ENCODE measurements at regions not wholly inside any gene's neighbourhood (a gene's known extent, or its start where the extent isn't known, plus 50 kb on each side); places are given as distances from the start of the nearest gene placed in this dataset.

GRCh38 chr5:17895288-17896033 is 261.2 kb downstream of the TAF11L14 start:
- H3K9me3 ChIP-seq (ENCODE audit: control insufficient read depth, insufficient read depth, low read depth, low read length): no peaks in the 10 kb centered on the region
- no peak overlapping the region for H3K4me2 ChIP-seq (ENCODE audit: extremely low read depth, insufficient read depth, low read length)
- H3K27ac ChIP-seq (ENCODE audit: insufficient read depth, low read length): no peak overlapping the region
- H3K4me1 ChIP-seq (ENCODE audit: control insufficient read depth, extremely low read depth, insufficient read depth, low read length): no peaks in the 10 kb centered on the region
- no peaks in the 10 kb centered on the region for H3K27me3 ChIP-seq (ENCODE audit: control insufficient read depth, insufficient read depth, low read length)
- H3K36me3 ChIP-seq (ENCODE audit: control insufficient read depth, insufficient read depth, low read length): no peaks in the 10 kb centered on the region
- no peaks in the 10 kb centered on the region for H3K79me2 ChIP-seq (ENCODE audit: control insufficient read depth, insufficient read depth, low read length)
- TF ChIP-seq EZH2 (IDR thresholded peaks at IDR 0.05; ENCODE audit: low read length, missing control alignments) (no peak), CTCF (conservative IDR thresholded peaks at IDR 0.05 in 1 of 2, IDR thresholded peaks at IDR 0.05 in 1 of 2; ENCODE audit: low read depth in 1 of 2, low read length in 2 of 2) (no peak)
- peak in 1 of 2 donors; percentile 20 for DNase-seq (ENCODE audit: low read depth in 2 of 2)
- no peak overlapping the region for H2AFZ ChIP-seq (ENCODE audit: low read length)
- no peak overlapping the region for H3K4me3 ChIP-seq (replicated peaks in 1 of 4; ENCODE audit: control extremely low read depth in 1 of 4, insufficient read depth in 1 of 4, low read depth in 3 of 4, low read length in 4 of 4)
- H4K20me1 ChIP-seq (ENCODE audit: control insufficient read depth, extremely low read depth, insufficient read depth, low read length): no peaks in the 10 kb centered on the region
- no peak overlapping the region for H3K9ac ChIP-seq (ENCODE audit: insufficient read depth, low read length)

GRCh38 chr5:17896605-17897004 is 262.3 kb downstream of the TAF11L14 start:
- Histone ChIP-seq H3K4me1 (ENCODE audit: control insufficient read depth, extremely low read depth, insufficient read depth, low read length) (no peaks in the 10 kb centered on the region), H3K4me3 (replicated peaks in 1 of 4; ENCODE audit: control extremely low read depth in 1 of 4, insufficient read depth in 1 of 4, low read depth in 3 of 4, low read length in 4 of 4) (no peak overlapping the region), H3K4me2 (ENCODE audit: extremely low read depth, insufficient read depth, low read length) (no peak overlapping the region), H3K9ac (ENCODE audit: insufficient read depth, low read length) (no peak overlapping the region), H3K27ac (ENCODE audit: insufficient read depth, low read length) (no peak overlapping the region), H3K27me3 (ENCODE audit: control insufficient read depth, insufficient read depth, low read length) (no peaks in the 10 kb centered on the region), H2AFZ (ENCODE audit: low read length) (no peak overlapping the region), H4K20me1 (ENCODE audit: control insufficient read depth, extremely low read depth, insufficient read depth, low read length) (no peaks in the 10 kb centered on the region), H3K79me2 (ENCODE audit: control insufficient read depth, insufficient read depth, low read length) (no peaks in the 10 kb centered on the region), H3K36me3 (ENCODE audit: control insufficient read depth, insufficient read depth, low read length) (no peaks in the 10 kb centered on the region), H3K9me3 (ENCODE audit: control insufficient read depth, insufficient read depth, low read depth, low read length) (no peaks in the 10 kb centered on the region)
- DNase-seq (ENCODE audit: low read depth in 2 of 2): peak; percentile 4 to 46
- TF ChIP-seq EZH2 (IDR thresholded peaks at IDR 0.05; ENCODE audit: low read length, missing control alignments): no peak
- TF ChIP-seq CTCF (conservative IDR thresholded peaks at IDR 0.05 in 1 of 2, IDR thresholded peaks at IDR 0.05 in 1 of 2; ENCODE audit: low read depth in 1 of 2, low read length in 2 of 2): no peak

- no peak for DNase-seq (ENCODE audit: low read depth in 2 of 2)
- Histone ChIP-seq H2AFZ (ENCODE audit: low read length) (no peak overlapping the region), H3K9ac (ENCODE audit: insufficient read depth, low read length) (no peak overlapping the region), H3K4me3 (replicated peaks in 1 of 4; ENCODE audit: control extremely low read depth in 1 of 4, insufficient read depth in 1 of 4, low read depth in 3 of 4, low read length in 4 of 4) (no peak overlapping the region), H3K27ac (ENCODE audit: insufficient read depth, low read length) (no peak overlapping the region), H3K36me3 (ENCODE audit: control insufficient read depth, insufficient read depth, low read length) (no peaks in the 10 kb centered on the region), H3K4me1 (ENCODE audit: control insufficient read depth, extremely low read depth, insufficient read depth, low read length) (no peaks in the 10 kb centered on the region), H4K20me1 (ENCODE audit: control insufficient read depth, extremely low read depth, insufficient read depth, low read length) (no peaks in the 10 kb centered on the region), H3K79me2 (ENCODE audit: control insufficient read depth, insufficient read depth, low read length) (no peaks in the 10 kb centered on the region), H3K9me3 (ENCODE audit: control insufficient read depth, insufficient read depth, low read depth, low read length) (no peaks in the 10 kb centered on the region), H3K27me3 (ENCODE audit: control insufficient read depth, insufficient read depth, low read length) (no peaks in the 10 kb centered on the region), H3K4me2 (ENCODE audit: extremely low read depth, insufficient read depth, low read length) (no peak overlapping the region)
- TF ChIP-seq CTCF (conservative IDR thresholded peaks at IDR 0.05 in 1 of 2, IDR thresholded peaks at IDR 0.05 in 1 of 2; ENCODE audit: low read depth in 1 of 2, low read length in 2 of 2) (no peak), EZH2 (IDR thresholded peaks at IDR 0.05; ENCODE audit: low read length, missing control alignments) (no peak)
Observed at GRCh38 chr5:17897776-17898175, 263.5 kb downstream of the TAF11L14 start.
